Loucy (cell line): ENCODE measurements at regions not wholly inside any gene's neighbourhood (a gene's known extent, or its start where the extent isn't known, plus 50 kb on each side); places are given as distances from the start of the nearest gene placed in this dataset.

ENCODE experiments used
- H2AFZ ChIP-seq: fragments of 200-600 bp; sonication (generic); 2 replicates; pipeline ENCODE4 v1.6.0; 2016; ENCODE audit warnings: antibody characterized with exemption, mild to moderate bottlenecking, low read length, moderate library complexity
- H3F3A ChIP-seq: fragments of 200-600 bp; 2 replicates; pipeline ENCODE4 v1.6.0; 2016; ENCODE audit warnings: antibody characterized with exemption, low read depth, mild to moderate bottlenecking
- H3K27me3 ChIP-seq: fragments of 200-600 bp; sonication (generic); 2 replicates; pipeline ENCODE4 v1.6.1; 2014; ENCODE audit warnings: low read length, mild to moderate bottlenecking; ENCODE audit not compliant: insufficient read depth, poor library complexity, severe bottlenecking
- H3K36me3 ChIP-seq: fragments of 200-600 bp; sonication (generic); 2 replicates; pipeline ENCODE4 v1.6.1; 2016; ENCODE audit warnings: low read length; ENCODE audit not compliant: insufficient read depth
- H3K4me1 ChIP-seq: fragments of 200-600 bp; sonication (generic); 2 replicates; pipeline ENCODE4 v1.5.1; 2014; ENCODE audit warnings: low read length, mild to moderate bottlenecking; ENCODE audit not compliant: insufficient read depth, poor library complexity, severe bottlenecking
- H3K4me2 ChIP-seq: fragments of 200-600 bp; sonication (generic); 2 replicates; pipeline ENCODE4 v1.6.0; 2014; ENCODE audit warnings: antibody characterized with exemption, low read length, low read depth, mild to moderate bottlenecking; ENCODE audit not compliant: poor library complexity, severe bottlenecking
- H3K4me3 ChIP-seq: fragments of 200-600 bp; sonication (generic); 2 replicates; pipeline ENCODE4 v1.5.1; 2014; ENCODE audit warnings: low read length, mild to moderate bottlenecking, mixed read lengths; ENCODE audit not compliant: poor library complexity, severe bottlenecking
- H3K79me2 ChIP-seq: fragments of 200-600 bp; sonication (generic); 2 replicates; pipeline ENCODE4 v1.6.1; 2014; ENCODE audit warnings: low read length; ENCODE audit not compliant: insufficient read depth
- H3K9ac ChIP-seq: fragments of 200-600 bp; sonication (generic); 2 replicates; pipeline ENCODE4 v1.6.0; 2014; ENCODE audit warnings: mild to moderate bottlenecking, low read depth, low read length, moderate library complexity; ENCODE audit not compliant: poor library complexity, severe bottlenecking
- H3K9me2 ChIP-seq: fragments of 200-600 bp; sonication (generic); replicated peaks from 2 replicates; pipeline ENCODE4 v1.6.1; 2016; ENCODE audit warnings: low read depth, low read length, mixed read lengths
- H3K9me3 ChIP-seq: fragments of 200-600 bp; sonication (generic); 2 replicates; pipeline ENCODE4 v1.6.1; 2014; ENCODE audit warnings: mild to moderate bottlenecking, antibody characterized with exemption, low read length, low read depth; ENCODE audit not compliant: insufficient read depth
- H4K20me1 ChIP-seq: fragments of 200-600 bp; sonication (generic); 2 replicates; pipeline ENCODE4 v1.6.0; 2014; ENCODE audit warnings: antibody characterized with exemption, low read length, mild to moderate bottlenecking; ENCODE audit not compliant: insufficient read depth, poor library complexity, severe bottlenecking
- CTCF ChIP-seq: fragments of 200-600 bp; sonication (generic); conservative IDR thresholded peaks from 2 replicates; pipeline ENCODE4 v1.5.1; 2014; ENCODE audit warnings: mild to moderate bottlenecking, antibody characterized with exemption, low read length
- EZH2phosphoT487 ChIP-seq: fragments of 200-600 bp; IDR thresholded peaks from 2 replicates; pipeline ENCODE4 v1.6.1; 2018; ENCODE audit warnings: antibody characterized with exemption, mild to moderate bottlenecking, moderate library complexity, borderline replicate concordance

GRCh38 chr5:18329328-18329727, 695.1 kb downstream of the TAF11L14 start:
- Histone ChIP-seq H3K4me2 (no peak overlapping the region), H3K4me3 (no peak overlapping the region), H3K9ac (no peak overlapping the region), H3K79me2 (no peaks in the 10 kb centered on the region), H4K20me1 (no peaks in the 10 kb centered on the region), H3F3A (no peaks in the 10 kb centered on the region), H3K4me1 (no peaks in the 10 kb centered on the region), H2AFZ (no peak overlapping the region), H3K9me2 (no peaks in the 10 kb centered on the region), H3K27me3 (no peaks in the 10 kb centered on the region), H3K9me3 (no peaks in the 10 kb centered on the region), H3K36me3 (no peaks in the 10 kb centered on the region)
- TF ChIP-seq CTCF (no peak), EZH2phosphoT487 (no peak)

GRCh38 chr5:18333841-18334240, 699.6 kb downstream of the TAF11L14 start:
- H3K27me3 ChIP-seq = no peaks in the 10 kb centered on the region

GRCh38 chr5:18334949-18335348, 700.7 kb downstream of the TAF11L14 start:
- Histone ChIP-seq H3K9ac (no peak overlapping the region), H3K9me2 (no peaks in the 10 kb centered on the region), H3K36me3 (no peaks in the 10 kb centered on the region), H3K4me3 (no peak overlapping the region), H3K4me2 (no peak overlapping the region), H3K4me1 (no peaks in the 10 kb centered on the region), H3F3A (no peaks in the 10 kb centered on the region), H3K9me3 (no peaks in the 10 kb centered on the region), H2AFZ (no peak overlapping the region), H3K27me3 (no peaks in the 10 kb centered on the region), H3K79me2 (no peaks in the 10 kb centered on the region), H4K20me1 (no peaks in the 10 kb centered on the region)
- TF ChIP-seq CTCF (no peak), EZH2phosphoT487 (no peak)

More at GRCh38 chr5:18333841-18334240, 699.6 kb downstream of the TAF11L14 start:
- TF ChIP-seq EZH2phosphoT487 (no peak), CTCF (no peak)
- Histone ChIP-seq H3K79me2 (no peaks in the 10 kb centered on the region), H3K9ac (no peak overlapping the region), H3F3A (no peaks in the 10 kb centered on the region), H3K9me3 (no peaks in the 10 kb centered on the region), H3K36me3 (no peaks in the 10 kb centered on the region), H4K20me1 (no peaks in the 10 kb centered on the region), H3K9me2 (no peaks in the 10 kb centered on the region), H2AFZ (no peak overlapping the region), H3K4me3 (no peak overlapping the region), H3K4me2 (no peak overlapping the region), H3K4me1 (no peaks in the 10 kb centered on the region)
